Myocyte (in vitro differentiated cells): ENCODE measurements at regions not wholly inside any gene's neighbourhood (a gene's known extent, or its start where the extent isn't known, plus 50 kb on each side); places are given as distances from the start of the nearest gene placed in this dataset.
"Not testable (repeated sequence)": the region's sequence is repeated elsewhere in the genome, so short reads cannot be mapped to it uniquely, and the experiment has no call there.

Source experiments
- DNase-seq: peaks from one replicate; pipeline ENCODE4 v3.0.0-alpha.2; 2012; ENCODE audit warnings: low read depth

GRCh38 chr4:29047341-29048041 is 1672.7 kb upstream of the PCDH7 start:
- DNase-seq, result no peak

GRCh38 chr4:29051381-29051965 is 1668.7 kb upstream of the PCDH7 start:
- DNase-seq, result no peak

- no peak for DNase-seq
These were observed 1667.9 kb upstream of the PCDH7 start for GRCh38 chr4:29052266-29052665.

- DNase-seq, result peak; percentile 8
These were observed 1661.6 kb upstream of the PCDH7 start for GRCh38 chr4:29058531-29058930.

GRCh38 chr4:29066861-29067260 is 1653.3 kb upstream of the PCDH7 start:
- DNase-seq, result no peak

GRCh38 chr4:29073571-29073970 is 1646.6 kb upstream of the PCDH7 start:
- no peak for DNase-seq

GRCh38 chr4:29075366-29075765 is 1644.8 kb upstream of the PCDH7 start:
- DNase-seq, result no peak

GRCh38 chr4:29079260-29079659 is 1640.9 kb upstream of the PCDH7 start:
- DNase-seq, result no peak

GRCh38 chr4:29081234-29081955 is 1638.8 kb upstream of the PCDH7 start:
- peak; percentile 22 for DNase-seq

- DNase-seq, result no peak
These were observed 1637.5 kb upstream of the PCDH7 start for GRCh38 chr4:29082684-29083083.

GRCh38 chr4:29085748-29086147 is 1634.4 kb upstream of the PCDH7 start:
- DNase-seq, result no peak

- DNase-seq, result no peak
These were observed 1615.5 kb upstream of the PCDH7 start for GRCh38 chr4:29104694-29105093.

GRCh38 chr4:29113960-29114359 is 1606.2 kb upstream of the PCDH7 start:
- DNase-seq, result no peak

- not testable (repeated sequence) for DNase-seq
These were observed 1602.9 kb upstream of the PCDH7 start for GRCh38 chr4:29117231-29117722.

GRCh38 chr4:29121586-29121985 is 1598.6 kb upstream of the PCDH7 start:
- no peak for DNase-seq

GRCh38 chr4:29128810-29129209 is 1591.4 kb upstream of the PCDH7 start:
- no peak for DNase-seq

GRCh38 chr4:29131304-29131703 is 1588.9 kb upstream of the PCDH7 start:
- no peak for DNase-seq

- DNase-seq, result no peak
These were observed 1577.5 kb upstream of the PCDH7 start for GRCh38 chr4:29142708-29143107.

GRCh38 chr4:29151584-29151983 is 1568.6 kb upstream of the PCDH7 start:
- DNase-seq, result no peak

- DNase-seq, result no peak
These were observed 1566.5 kb upstream of the PCDH7 start for GRCh38 chr4:29153642-29154041.

GRCh38 chr4:29175291-29175690 is 1544.9 kb upstream of the PCDH7 start:
- DNase-seq, result no peak

- no peak for DNase-seq
These were observed 1521.1 kb upstream of the PCDH7 start for GRCh38 chr4:29199025-29199424.
